H1 (cell line): ENCODE measurements at regions not wholly inside any gene's neighbourhood (a gene's known extent, or its start where the extent isn't known, plus 50 kb on each side); places are given as distances from the start of the nearest gene placed in this dataset.

Experiments
- CTCF ChIA-PET: fragments of 300-600 bp; sonication (Branson Sonifier 250); formaldehyde crosslinking; loops from one replicate; lab custom pipeline; 2021; ENCODE audit not compliant: partially characterized antibody; lab: Charles Lee
- POLR2A ChIA-PET: fragments of 300-600 bp; sonication (Branson Sonifier 250); formaldehyde crosslinking; loops from one replicate; lab custom pipeline; 2021; ENCODE audit warnings: inconsistent platforms; ENCODE audit not compliant: partially characterized antibody; lab: Charles Lee
- DNase-seq, 2 experiments: peaks; one replicate each; pipeline versions ENCODE4 v3.0.0 to v3.0.0-alpha.2; 2010 to 2022; ENCODE audit warnings: low spot score in 2 of 2, low read depth in 1 of 2, mixed read lengths in 1 of 2
- FAIRE-seq: peaks from 2 replicates; lab custom pipeline; 2011; peaks lifted over from hg19 to GRCh38; lab: Jason Lieb, UNC
- H2AFZ ChIP-seq: 2 replicates; pipeline ENCODE4 v1.8.1; 2012; ENCODE audit warnings: low read length, inconsistent platforms
- H2AK5ac ChIP-seq: 2 replicates; pipeline ENCODE4 v1.6.1; 2013; ENCODE audit warnings: low read depth, low read length
- H2BK120ac ChIP-seq: replicated peaks from 2 replicates; pipeline ENCODE3; 2013; ENCODE audit warnings: low read depth, low read length, inconsistent platforms
- H2BK12ac ChIP-seq: 2 replicates; pipeline ENCODE4 v1.6.1; 2013; ENCODE audit warnings: low read depth, low read length
- H2BK15ac ChIP-seq: 2 replicates; pipeline ENCODE4 v1.6.1; 2013; ENCODE audit warnings: low read length
- H2BK20ac ChIP-seq: 2 replicates; pipeline ENCODE4 v1.6.1; 2013; ENCODE audit warnings: low read length
- H2BK5ac ChIP-seq: 2 replicates; pipeline ENCODE4 v1.6.1; 2013; ENCODE audit warnings: low read depth, low read length
- H3K14ac ChIP-seq: 2 replicates; pipeline ENCODE4 v1.6.1; 2013; ENCODE audit warnings: inconsistent platforms; ENCODE audit not compliant: insufficient read length
- H3K18ac ChIP-seq: 2 replicates; pipeline ENCODE4 v1.6.1; 2013; ENCODE audit warnings: low read length; ENCODE audit errors: extremely low read depth
- H3K23ac ChIP-seq: 2 replicates; pipeline ENCODE4 v1.6.1; 2013; ENCODE audit warnings: inconsistent platforms; ENCODE audit not compliant: insufficient read length
- H3K23me2 ChIP-seq: 2 replicates; pipeline ENCODE4 v1.6.1; 2013; ENCODE audit warnings: low read depth, low read length
- H3K27ac ChIP-seq: 2 replicates; pipeline ENCODE4 v1.6.1; 2011; ENCODE audit warnings: low read depth, low read length, inconsistent platforms
- H3K27me3 ChIP-seq, 4 experiments: replicated peaks in 1 of 4; 1 replicate in 1 of 4; 2 replicates in 3 of 4; pipeline versions ENCODE4 v1.6.1 to v1.8.1; 2011 to 2013; ENCODE audit warnings: low read length in 3 of 4, mild to moderate bottlenecking in 3 of 4, inconsistent platforms in 2 of 4, mixed read lengths in 2 of 4, moderate library complexity in 1 of 4; ENCODE audit not compliant: control insufficient read depth in 3 of 4, insufficient read depth in 3 of 4; ENCODE audit errors: extremely low read depth in 1 of 4
- H3K36me3 ChIP-seq, 4 experiments: 2 replicates each; pipeline versions ENCODE4 v1.6.1 to v1.8.1; 2011 to 2013; ENCODE audit warnings: mild to moderate bottlenecking in 4 of 4, low read length in 3 of 4, moderate library complexity in 2 of 4, control low read depth in 1 of 4, inconsistent platforms in 1 of 4; ENCODE audit not compliant: insufficient read depth in 4 of 4, control insufficient read depth in 2 of 4
- H3K4ac ChIP-seq: replicated peaks from 2 replicates; pipeline ENCODE3; 2013; ENCODE audit warnings: low read length, low read depth, mixed read lengths, inconsistent platforms; ENCODE audit not compliant: insufficient read length
- H3K4me1 ChIP-seq, 4 experiments: replicated peaks in 1 of 4; 1 replicate in 1 of 4; 2 replicates in 3 of 4; pipeline versions ENCODE4 v1.6.1 to v1.8.1; 2011 to 2013; ENCODE audit warnings: low read length in 3 of 4, inconsistent platforms in 2 of 4, mixed read lengths in 1 of 4; ENCODE audit not compliant: insufficient read depth in 4 of 4, control insufficient read depth in 3 of 4
- H3K4me2 ChIP-seq, 2 experiments: 2 replicates each; pipeline versions ENCODE4 v1.6.1 to v1.8.1; 2011 to 2013; ENCODE audit warnings: low read depth in 2 of 2, low read length in 2 of 2, control low read depth in 1 of 2, inconsistent platforms in 1 of 2, mild to moderate bottlenecking in 1 of 2; ENCODE audit not compliant: insufficient read depth in 1 of 2
- H3K4me3 ChIP-seq, 4 experiments: fragments of 200-600, 300-600 bp in 1 of 4; sonication (generic), shearing (Covaris generic), sonication (Bioruptor Twin) in 1 of 4; 2 replicates each; pipeline versions ENCODE4 v1.5.1 to v1.8.1; 2011 to 2016; ENCODE audit warnings: low read length in 4 of 4, low read depth in 3 of 4, control low read depth in 2 of 4, inconsistent platforms in 2 of 4, mild to moderate bottlenecking in 2 of 4, mixed read lengths in 1 of 4, moderate library complexity in 1 of 4; ENCODE audit not compliant: insufficient read depth in 2 of 4; ENCODE audit errors: extremely low read depth in 1 of 4
- H3K56ac ChIP-seq: replicated peaks from 2 replicates; pipeline ENCODE3; 2013; ENCODE audit warnings: low read depth, mild to moderate bottlenecking, mixed read lengths, low read length, inconsistent platforms; ENCODE audit not compliant: insufficient read length
- H3K79me1 ChIP-seq: 2 replicates; pipeline ENCODE4 v1.6.1; 2013; ENCODE audit warnings: low read depth, low read length, control low read depth
- H3K79me2 ChIP-seq, 2 experiments: 2 replicates each; pipeline versions ENCODE4 v1.6.1 to v1.8.1; 2012 to 2013; ENCODE audit warnings: low read length in 2 of 2, mild to moderate bottlenecking in 2 of 2, inconsistent platforms in 1 of 2; ENCODE audit not compliant: insufficient read depth in 2 of 2, control insufficient read depth in 1 of 2
- H3K9ac ChIP-seq, 4 experiments: replicated peaks in 1 of 4; 1 replicate in 1 of 4; 2 replicates in 3 of 4; pipeline versions ENCODE4 v1.6.1 to v1.8.1; 2011 to 2013; ENCODE audit warnings: low read depth in 3 of 4, low read length in 3 of 4, control low read depth in 2 of 4, mild to moderate bottlenecking in 2 of 4, moderate library complexity in 2 of 4, inconsistent platforms in 1 of 4; ENCODE audit errors: extremely low read depth in 1 of 4
- H3K9me3 ChIP-seq, 2 experiments: 2 replicates each; pipeline versions ENCODE4 v1.6.1 to v1.8.1; 2012 to 2013; ENCODE audit warnings: mild to moderate bottlenecking in 2 of 2, moderate library complexity in 2 of 2, control low read depth in 1 of 2, inconsistent platforms in 1 of 2, low read depth in 1 of 2, low read length in 1 of 2, mixed read lengths in 1 of 2; ENCODE audit not compliant: insufficient read depth in 2 of 2
- H4K20me1 ChIP-seq, 2 experiments: replicated peaks in 1 of 2; 2 replicates each; pipeline versions ENCODE3 to v1.8.1; 2011 to 2013; ENCODE audit warnings: inconsistent platforms in 2 of 2, low read length in 2 of 2, mild to moderate bottlenecking in 1 of 2; ENCODE audit not compliant: insufficient read depth in 2 of 2, control insufficient read depth in 1 of 2
- H4K5ac ChIP-seq: 2 replicates; pipeline ENCODE4 v1.6.1; 2013; ENCODE audit warnings: low read length, low read depth, mixed read lengths, inconsistent platforms; ENCODE audit not compliant: insufficient read length
- H4K8ac ChIP-seq: 2 replicates; pipeline ENCODE4 v1.8.0; 2013; ENCODE audit warnings: mild to moderate bottlenecking, moderate library complexity, low read length, inconsistent platforms; ENCODE audit not compliant: insufficient read depth; ENCODE audit errors: extremely low read depth
- H4K91ac ChIP-seq: replicated peaks from 2 replicates; pipeline ENCODE3; 2013; ENCODE audit warnings: low read length, mixed read lengths, inconsistent platforms; ENCODE audit not compliant: insufficient read length
- ATF3 ChIP-seq: IDR thresholded peaks from 2 replicates; pipeline ENCODE4 v1.6.1; 2011; ENCODE audit warnings: low read depth, mild to moderate bottlenecking, low read length; ENCODE audit not compliant: insufficient read depth
- KDM4A ChIP-seq: IDR thresholded peaks from one replicate; pipeline ENCODE4 v1.7.1; 2012; ENCODE audit warnings: low read depth, mild to moderate bottlenecking, moderate library complexity, low read length, inconsistent platforms; ENCODE audit not compliant: severe bottlenecking
- POLR2A ChIP-seq, 2 experiments: IDR thresholded peaks; 1 replicate in 1 of 2; 2 replicates in 1 of 2; pipeline ENCODE4 v1.6.1; 2011; ENCODE audit warnings: low read depth in 2 of 2, low read length in 2 of 2, mild to moderate bottlenecking in 2 of 2; ENCODE audit errors: control extremely low read depth in 1 of 2
- SP4 ChIP-seq: IDR thresholded peaks from 2 replicates; pipeline ENCODE4 v1.6.1; 2012; ENCODE audit warnings: low read length, inconsistent platforms
- YY1 ChIP-seq: IDR thresholded peaks from 2 replicates; pipeline ENCODE4 v1.6.1; 2011; ENCODE audit warnings: low read depth, mild to moderate bottlenecking, low read length
- WGBS, 2 experiments: shearing (Covaris generic) in 1 of 2; methylation state at CpG; one replicate each; pipeline versions ENCODE4 v1.1.6 to v1.1.7; 2013 to 2015; ENCODE audit warnings: low lambda C conversion rate in 2 of 2, mixed read lengths in 2 of 2, inconsistent platforms in 1 of 2, low coverage in 1 of 2, missing lambda C conversion rate in 1 of 2; ENCODE audit not compliant: insufficient replicate concordance in 2 of 2, insufficient coverage in 1 of 2, insufficient read length in 1 of 2; ENCODE audit errors: extremely low coverage in 1 of 2, missing lambda C conversion rate in 1 of 2; 5-methylcytosine and 5-hydroxymethylcytosine counted together

DNA sequence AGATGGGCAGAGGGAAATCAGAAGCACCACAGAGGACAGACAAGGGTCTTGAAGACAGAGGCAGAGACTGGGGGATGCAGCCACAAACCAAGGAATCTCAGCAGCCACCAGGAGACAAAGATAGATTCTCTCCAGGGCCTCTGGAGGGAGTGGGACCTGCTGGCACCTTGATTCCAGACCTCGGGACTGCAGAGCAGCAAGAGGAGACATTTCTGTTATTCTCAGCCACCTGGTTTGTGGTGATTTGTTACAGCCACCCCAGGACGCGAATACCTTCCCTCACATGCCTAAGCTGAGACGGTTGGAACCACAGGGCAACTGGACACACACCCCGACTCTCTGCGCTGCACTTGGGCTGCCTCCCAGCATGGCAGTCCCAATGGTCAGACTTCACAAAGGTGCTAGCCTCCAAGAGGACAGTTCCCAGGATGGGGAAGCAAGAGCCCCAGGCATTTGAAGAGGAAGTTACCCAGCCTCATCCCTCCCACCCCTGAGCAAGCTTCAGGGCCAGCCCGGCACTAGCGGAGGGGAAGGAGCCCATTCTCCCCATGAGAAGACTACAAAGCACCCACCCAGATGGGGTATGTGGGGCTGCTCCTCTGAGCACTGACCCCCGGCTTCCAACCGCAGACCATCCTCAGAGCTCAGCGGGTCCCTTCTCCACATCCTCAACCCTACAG lies 104.6 kb upstream of the INSIG1 start:
- WGBS, 2 experiments: 75% methylated on average over 11 of the region's 11 CpGs; no CpG with 5 or more reads in 1 of the 2 experiments
- H3K4me3 ChIP-seq: no peak overlapping the region

More for the DNA sequence above, 104.6 kb upstream of the INSIG1 start:
- H2BK15ac ChIP-seq: no peak overlapping the region
- H3K4me1 ChIP-seq: no peaks in the 10 kb centered on the region; a peak in 1 of 7 replicates
- no peak overlapping the region for H3K27ac ChIP-seq
- no peaks in the 10 kb centered on the region for H3K36me3 ChIP-seq
- no peak overlapping the region for H3K9ac ChIP-seq
- H4K8ac ChIP-seq: no peak overlapping the region
- no peaks in the 10 kb centered on the region for H3K9me3 ChIP-seq
- H3K4ac ChIP-seq: no peak overlapping the region
- no peak overlapping the region for H4K91ac ChIP-seq
- no peaks in the 10 kb centered on the region for H3K23me2 ChIP-seq
- DNase-seq (no peak), FAIRE-seq (no peak)
- H3K18ac ChIP-seq: no peak overlapping the region
- H3K4me2 ChIP-seq: no peak overlapping the region
- no peak overlapping the region for H4K5ac ChIP-seq
- no peak overlapping the region for H3K56ac ChIP-seq
- H2BK120ac ChIP-seq: no peak overlapping the region
- no peak overlapping the region for H2BK5ac ChIP-seq
- no peak overlapping the region for H2AK5ac ChIP-seq
- H4K20me1 ChIP-seq: no peaks in the 10 kb centered on the region
- H2BK20ac ChIP-seq: no peak overlapping the region
- peaks cover 0 to 3% (median 0%) of the 10 kb centered on the region in 4 experiments; a peak in 1 of 7 replicates for H3K27me3 ChIP-seq
- no peak for TF ChIP-seq POLR2A (IDR thresholded peaks at IDR 0.05; ENCODE audit: control extremely low read depth in 1 of 2, low read depth in 2 of 2, low read length in 2 of 2)
- TF ChIP-seq KDM4A: no peak
- TF ChIP-seq ATF3: no peak
- no peak for TF ChIP-seq SP4
- no peak for TF ChIP-seq YY1
- H2BK12ac ChIP-seq: no peak overlapping the region
- H3K79me1 ChIP-seq: no peaks in the 10 kb centered on the region
- CTCF ChIA-PET: interaction anchor here (0.9 to 1.0 kb wide), 3 partner anchors 8 to 279 kb away, joined by 3 to 4 read pairs (median 3); no protein-coding TSS in a partner anchor
- H2AFZ ChIP-seq: no peak overlapping the region
- H3K14ac ChIP-seq: no peak overlapping the region
- POLR2A ChIA-PET: no interaction called here
- no peak overlapping the region for H3K23ac ChIP-seq
- H3K79me2 ChIP-seq: no peaks in the 10 kb centered on the region
